ENCODE measurements at regions not wholly inside any gene's neighbourhood (a gene's known extent, or its start where the extent isn't known, plus 50 kb on each side); places are given as distances from the start of the nearest gene placed in this dataset.

DNA sequence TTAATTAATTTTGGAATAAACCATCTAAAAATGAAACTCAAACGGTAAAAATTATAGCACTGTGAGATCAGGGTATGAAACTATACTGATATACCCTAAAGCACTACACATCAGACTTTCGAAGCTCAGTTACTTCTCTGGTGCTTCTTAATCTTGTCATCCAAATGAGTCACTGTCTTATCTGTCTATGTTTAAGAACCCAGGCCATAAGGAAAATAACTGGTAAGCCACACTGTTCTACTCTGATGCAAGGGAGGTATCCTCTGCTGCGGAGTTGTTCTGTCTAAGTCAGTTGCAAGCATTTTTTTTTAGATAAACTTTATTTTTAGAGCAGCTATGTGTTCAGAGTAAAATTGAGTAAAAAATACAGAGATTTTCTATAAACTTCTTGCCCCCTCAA, 830.8 kb upstream of the POU3F4 start:
- TF ChIP-seq, protein P1, sequence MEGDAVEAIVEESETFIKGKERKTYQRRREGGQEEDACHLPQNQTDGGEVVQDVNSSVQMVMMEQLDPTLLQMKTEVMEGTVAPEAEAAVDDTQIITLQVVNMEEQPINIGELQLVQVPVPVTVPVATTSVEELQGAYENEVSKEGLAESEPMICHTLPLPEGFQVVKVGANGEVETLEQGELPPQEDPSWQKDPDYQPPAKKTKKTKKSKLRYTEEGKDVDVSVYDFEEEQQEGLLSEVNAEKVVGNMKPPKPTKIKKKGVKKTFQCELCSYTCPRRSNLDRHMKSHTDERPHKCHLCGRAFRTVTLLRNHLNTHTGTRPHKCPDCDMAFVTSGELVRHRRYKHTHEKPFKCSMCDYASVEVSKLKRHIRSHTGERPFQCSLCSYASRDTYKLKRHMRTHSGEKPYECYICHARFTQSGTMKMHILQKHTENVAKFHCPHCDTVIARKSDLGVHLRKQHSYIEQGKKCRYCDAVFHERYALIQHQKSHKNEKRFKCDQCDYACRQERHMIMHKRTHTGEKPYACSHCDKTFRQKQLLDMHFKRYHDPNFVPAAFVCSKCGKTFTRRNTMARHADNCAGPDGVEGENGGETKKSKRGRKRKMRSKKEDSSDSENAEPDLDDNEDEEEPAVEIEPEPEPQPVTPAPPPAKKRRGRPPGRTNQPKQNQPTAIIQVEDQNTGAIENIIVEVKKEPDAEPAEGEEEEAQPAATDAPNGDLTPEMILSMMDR (conservative IDR thresholded peaks at IDR 0.05; ENCODE audit: low read length), result no peak
- TF ChIP-seq EZH2phosphoT487 (IDR thresholded peaks at IDR 0.05; ENCODE audit: borderline replicate concordance, low read depth, low read length), result no peak
